G401.6 (cell line): ENCODE measurements at regions not wholly inside any gene's neighbourhood (a gene's known extent, or its start where the extent isn't known, plus 50 kb on each side); places are given as distances from the start of the nearest gene placed in this dataset.
"Not testable (repeated sequence)": the region's sequence is repeated elsewhere in the genome, so short reads cannot be mapped to it uniquely, and the experiment has no call there.

Experiments
- FAIRE-seq: peaks from 2 replicates; lab custom pipeline; 2012; peaks lifted over from hg19 to GRCh38; lab: Jason Lieb, UNC

DNA sequence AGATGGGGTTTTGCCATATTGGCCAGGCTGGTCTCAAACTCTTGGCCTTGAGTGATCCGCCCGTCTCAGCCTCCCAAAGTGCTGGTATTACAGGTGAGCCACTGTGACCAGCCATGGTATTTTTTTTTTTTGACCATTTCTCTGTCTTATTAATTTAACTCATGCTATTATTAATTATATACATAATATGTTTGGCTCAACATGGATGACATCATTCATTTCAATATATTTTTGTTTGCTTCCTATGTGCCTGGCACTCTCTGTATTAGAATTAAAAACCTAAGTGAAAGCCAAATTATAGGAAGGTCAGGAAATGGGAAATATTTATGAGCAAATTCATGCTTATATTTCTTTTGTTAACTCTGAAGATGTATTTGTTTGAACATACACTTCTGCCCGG lies 55.8 kb upstream of the AKIRIN2 start:
- no peak for FAIRE-seq

DNA sequence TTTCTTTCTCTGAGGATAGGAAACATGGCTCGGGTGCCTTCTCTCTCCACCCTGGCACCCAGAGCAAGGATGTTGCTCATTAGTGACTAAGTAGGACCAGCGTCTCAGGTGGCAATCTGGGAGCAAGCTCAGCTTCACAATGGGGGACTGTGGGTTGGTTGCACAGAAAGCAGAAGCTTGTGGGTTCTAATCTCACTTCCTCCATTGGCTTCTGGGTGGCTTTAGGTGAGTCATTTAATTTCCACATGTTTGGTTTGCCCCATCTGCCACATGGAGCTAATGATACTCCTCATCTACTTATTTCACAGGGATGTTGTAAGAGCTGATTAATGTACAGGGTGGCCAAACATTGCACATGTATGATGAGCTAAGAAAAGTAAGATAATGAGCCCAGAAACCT lies 54.8 kb upstream of the AKIRIN2 start:
- FAIRE-seq = no peak

DNA sequence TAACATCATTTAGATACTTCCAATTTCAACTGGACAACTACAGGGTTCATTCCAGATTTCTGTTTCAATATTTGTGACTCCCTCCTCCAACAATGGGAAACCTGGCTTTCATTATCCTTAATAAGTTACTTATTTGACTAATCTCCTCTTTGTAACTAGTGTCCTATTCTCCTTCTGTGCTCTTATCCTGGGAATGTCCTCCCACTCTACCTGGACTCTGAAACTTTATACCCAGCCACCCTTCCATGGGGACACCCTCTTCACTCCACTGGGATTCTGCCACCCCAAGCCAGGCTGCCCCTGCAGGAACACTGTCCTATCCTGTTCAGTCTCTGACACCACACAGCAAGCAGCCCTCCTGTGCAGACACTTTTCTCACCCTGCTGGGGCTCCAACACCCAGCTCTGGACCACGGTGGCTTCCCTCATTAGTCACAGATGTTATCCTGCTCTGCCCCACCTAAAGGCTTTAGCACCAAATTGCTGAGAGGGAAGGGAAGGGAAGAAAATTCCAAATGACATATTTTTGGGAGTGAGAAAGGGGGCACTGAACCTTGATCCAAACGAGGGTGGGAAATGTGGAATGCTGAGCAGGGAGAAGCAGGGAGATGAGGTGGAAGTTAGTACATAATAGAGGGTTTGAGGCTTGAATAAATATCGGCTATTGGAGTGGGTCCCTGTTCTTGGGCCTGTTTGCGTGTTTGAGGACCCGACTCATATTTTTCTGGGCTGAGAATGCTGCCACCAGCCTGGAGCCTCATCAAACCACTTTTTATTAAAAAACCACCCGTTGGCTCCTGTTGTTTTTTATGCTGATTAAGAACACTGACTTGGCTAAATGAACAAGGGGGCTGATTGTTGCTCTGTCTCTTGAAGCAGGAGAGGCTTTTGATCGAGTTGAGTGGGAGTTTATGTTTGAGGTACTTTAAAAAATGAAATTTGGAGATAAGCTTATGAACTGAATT lies 54.0 kb upstream of the AKIRIN2 start:
- FAIRE-seq = no peak

DNA sequence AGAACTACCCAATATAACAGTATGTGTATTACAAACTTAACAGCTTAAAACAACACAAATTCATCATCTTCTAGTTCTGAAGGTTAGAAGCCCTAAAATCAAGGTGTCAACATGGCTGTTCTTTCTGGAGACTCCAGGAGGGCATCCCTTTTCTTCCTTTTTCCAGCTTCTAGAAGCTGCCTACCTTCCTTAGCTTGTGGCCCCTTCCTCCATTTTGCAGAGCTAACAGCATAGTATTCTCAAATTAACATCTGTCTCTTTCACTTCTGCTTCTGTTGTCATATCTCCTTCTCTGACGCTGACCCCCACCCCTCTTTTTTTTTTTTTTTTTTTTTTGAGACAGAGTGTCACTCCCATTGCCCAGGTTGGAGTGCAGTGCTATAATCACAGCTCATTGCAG lies 52.8 kb upstream of the AKIRIN2 start:
- no peak for FAIRE-seq

DNA sequence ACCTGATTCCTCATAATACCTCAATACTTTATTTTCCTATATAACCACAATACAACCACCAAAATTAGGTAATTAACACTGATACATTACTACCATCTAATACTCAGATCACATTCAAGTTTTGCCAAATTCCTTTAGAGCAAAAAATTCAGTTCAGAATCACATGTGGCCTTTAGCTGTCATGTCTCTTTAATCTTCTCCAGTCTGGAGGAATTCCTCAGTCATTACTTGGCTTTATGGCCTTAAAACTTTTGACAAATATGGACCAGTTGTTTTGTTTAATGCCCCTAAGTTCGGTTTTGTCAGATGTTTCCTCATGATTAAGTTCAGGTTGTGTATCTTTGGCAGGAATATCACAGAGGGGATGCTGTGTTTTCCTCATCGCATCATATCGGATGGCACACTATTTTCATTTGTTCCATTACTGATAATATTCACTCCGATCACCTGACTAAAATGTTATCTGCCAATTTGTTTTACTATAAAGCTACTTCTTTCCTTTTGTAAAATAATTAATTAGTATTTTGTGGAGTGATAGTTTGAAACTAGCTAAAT lies 51.2 kb upstream of the AKIRIN2 start:
- FAIRE-seq = no peak

DNA sequence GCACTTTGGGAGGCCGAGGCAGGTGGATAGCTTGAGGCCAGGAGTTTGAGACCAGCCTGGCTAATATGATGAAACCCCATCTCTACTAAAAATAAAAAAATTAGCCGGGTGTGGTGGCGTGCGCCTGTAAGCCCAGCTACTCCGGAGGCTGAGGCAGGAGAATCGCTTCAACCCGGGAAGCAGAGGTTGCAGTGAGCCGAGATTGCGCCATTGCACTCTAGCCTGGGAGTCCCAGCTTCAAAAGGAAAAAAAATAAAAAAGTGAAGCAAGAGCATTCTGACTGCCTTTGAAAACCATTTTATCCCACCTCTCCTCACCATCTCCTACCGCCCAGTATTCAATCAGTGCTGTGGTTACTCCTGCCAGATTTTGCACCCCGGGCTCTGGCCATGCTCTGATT lies 50.5 kb upstream of the AKIRIN2 start:
- FAIRE-seq = not testable (repeated sequence)
